Stimulated activated CD4-positive, alpha-beta T cell treated with anti-CD3 and anti-CD28 coated beads, Interleukin-2, amount 100 ng/mL, for 48 hours (primary cell): ENCODE measurements at regions not wholly inside any gene's neighbourhood (a gene's known extent, or its start where the extent isn't known, plus 50 kb on each side); places are given as distances from the start of the nearest gene placed in this dataset.

Experiments used
- DNase-seq, 2 donors: peaks; one replicate each; pipeline ENCODE4 v3.0.0-alpha.2; 2020

GRCh38 chr20:22652681-22653588, 68.6 kb upstream of the FOXA2 start:
- DNase-seq = no peak

- DNase-seq = no peak
Measured at GRCh38 chr20:22653658-22654642, 69.6 kb upstream of the FOXA2 start.

- no peak for DNase-seq
Measured at GRCh38 chr20:22663528-22664025, 79.2 kb upstream of the FOXA2 start.

GRCh38 chr20:22667198-22667597, 82.8 kb upstream of the FOXA2 start:
- no peak for DNase-seq

- no peak for DNase-seq
Measured at GRCh38 chr20:22672191-22672590, 87.8 kb upstream of the FOXA2 start.

GRCh38 chr20:22673467-22673866, 89.1 kb upstream of the FOXA2 start:
- no peak for DNase-seq

- DNase-seq = no peak
Measured at GRCh38 chr20:22675341-22675740, 91.0 kb upstream of the FOXA2 start.

- DNase-seq = no peak
Measured at GRCh38 chr20:22678678-22679077, 94.3 kb upstream of the FOXA2 start.

GRCh38 chr20:22679197-22679596, 94.8 kb upstream of the FOXA2 start:
- DNase-seq = no peak

- no peak for DNase-seq
Measured at GRCh38 chr20:22680031-22680740, 95.8 kb upstream of the FOXA2 start.

- no peak for DNase-seq
Measured at GRCh38 chr20:22681591-22682248, 97.3 kb upstream of the FOXA2 start.

- no peak for DNase-seq
Measured at GRCh38 chr20:22682381-22682780, 98.0 kb upstream of the FOXA2 start.

- peak; percentile 5 to 13 for DNase-seq
Measured at GRCh38 chr20:22684072-22684762, 99.8 kb upstream of the FOXA2 start.

GRCh38 chr20:22684763-22685443, 100.5 kb upstream of the FOXA2 start:
- no peak for DNase-seq

- no peak for DNase-seq
Measured at GRCh38 chr20:22686097-22686496, 101.7 kb upstream of the FOXA2 start.

GRCh38 chr20:22687676-22688349, 103.4 kb upstream of the FOXA2 start:
- no peak for DNase-seq

GRCh38 chr20:22688485-22688884, 104.1 kb upstream of the FOXA2 start:
- no peak for DNase-seq

GRCh38 chr20:22689266-22689665, 104.9 kb upstream of the FOXA2 start:
- DNase-seq = no peak

- DNase-seq = no peak
Measured at GRCh38 chr20:22690000-22690399, 105.6 kb upstream of the FOXA2 start.

- no peak for DNase-seq
Measured at GRCh38 chr20:22690616-22691179, 106.3 kb upstream of the FOXA2 start.
